T-helper 2 cell treated with Interferon-gamma antibody and Interleukin-4, amounts not matched to agents 5 μg/mL and 100 μg/mL, for 36 hours (primary cell): ENCODE measurements at regions not wholly inside any gene's neighbourhood (a gene's known extent, or its start where the extent isn't known, plus 50 kb on each side); places are given as distances from the start of the nearest gene placed in this dataset.

Source experiments
- DNase-seq: peaks from one replicate; pipeline ENCODE4 v3.0.0; 2021; ENCODE audit warnings: low spot score
- H3K27ac Mint-ChIP-seq: one replicate; pipeline ENCODE4 v1.8.0; 2021; ENCODE audit warnings: mild to moderate bottlenecking, mixed read lengths
- H3K27me3 Mint-ChIP-seq: one replicate; pipeline ENCODE4 v1.8.0; 2021; ENCODE audit warnings: low read depth, mixed read lengths
- H3K36me3 Mint-ChIP-seq: one replicate; pipeline ENCODE4 v1.8.0; 2021; ENCODE audit warnings: low read depth, mixed read lengths
- H3K4me1 Mint-ChIP-seq: one replicate; pipeline ENCODE4 v1.8.0; 2021; ENCODE audit warnings: low read depth, mixed read lengths
- H3K4me3 Mint-ChIP-seq: one replicate; pipeline ENCODE4 v1.8.0; 2022; ENCODE audit warnings: mild to moderate bottlenecking, moderate library complexity, mixed read lengths
- H3K9me3 Mint-ChIP-seq: one replicate; pipeline ENCODE4 v1.8.0; 2021; ENCODE audit warnings: mixed read lengths

- H3K4me1 Mint-ChIP-seq = no peaks in the 10 kb centered on the region
- no peaks in the 10 kb centered on the region for H3K9me3 Mint-ChIP-seq
- H3K27me3 Mint-ChIP-seq = no peaks in the 10 kb centered on the region
- no peaks in the 10 kb centered on the region for H3K36me3 Mint-ChIP-seq
- H3K4me3 Mint-ChIP-seq = no peak overlapping the region
- DNase-seq = no peak
- no peak overlapping the region for H3K27ac Mint-ChIP-seq
Observed at GRCh38 chrX:39961441-39961840, 136.3 kb downstream of the BCOR start.

- Mint-ChIP-seq H3K36me3 (no peaks in the 10 kb centered on the region), H3K4me3 (no peak overlapping the region), H3K9me3 (no peaks in the 10 kb centered on the region), H3K4me1 (peaks cover 16% of the 10 kb centered on the region), H3K27ac (no peak overlapping the region), H3K27me3 (no peaks in the 10 kb centered on the region)
- DNase-seq = no peak
Observed at GRCh38 chrX:39965051-39965573, 132.6 kb downstream of the BCOR start.

GRCh38 chrX:39966176-39966575 lies 131.6 kb downstream of the BCOR start:
- Mint-ChIP-seq H3K36me3 (peaks cover 2% of the 10 kb centered on the region), H3K27ac (no peak overlapping the region), H3K27me3 (no peaks in the 10 kb centered on the region), H3K4me1 (peaks cover 20% of the 10 kb centered on the region), H3K9me3 (peaks cover 3% of the 10 kb centered on the region), H3K4me3 (no peak overlapping the region)
- no peak for DNase-seq

- peaks cover 7% of the 10 kb centered on the region for H3K9me3 Mint-ChIP-seq
- DNase-seq = no peak
- peaks cover 3% of the 10 kb centered on the region for H3K36me3 Mint-ChIP-seq
- H3K27me3 Mint-ChIP-seq = no peaks in the 10 kb centered on the region
- H3K4me1 Mint-ChIP-seq = peaks cover 20% of the 10 kb centered on the region
- no peak overlapping the region for H3K4me3 Mint-ChIP-seq
- no peak overlapping the region for H3K27ac Mint-ChIP-seq
Observed at GRCh38 chrX:39967348-39967747, 130.4 kb downstream of the BCOR start.

- Mint-ChIP-seq H3K9me3 (peaks cover 7% of the 10 kb centered on the region), H3K27ac (peak overlapping the region; percentile 60), H3K36me3 (peaks cover 3% of the 10 kb centered on the region), H3K4me3 (peak overlapping the region; percentile 24), H3K4me1 (peaks cover 20% of the 10 kb centered on the region), H3K27me3 (no peaks in the 10 kb centered on the region)
- DNase-seq = peak; percentile 3
Observed at GRCh38 chrX:39969099-39969818, 128.5 kb downstream of the BCOR start.

- Mint-ChIP-seq H3K27ac (no peak overlapping the region), H3K27me3 (no peaks in the 10 kb centered on the region), H3K9me3 (peaks cover 7% of the 10 kb centered on the region)
Observed at GRCh38 chrX:39969819-39970504, 127.8 kb downstream of the BCOR start.

GRCh38 chrX:39971760-39972159 lies 126.0 kb downstream of the BCOR start:
- H3K9me3 Mint-ChIP-seq = peaks cover 7% of the 10 kb centered on the region
- no peak overlapping the region for H3K27ac Mint-ChIP-seq
- H3K27me3 Mint-ChIP-seq = no peaks in the 10 kb centered on the region
- no peak for DNase-seq
- H3K4me3 Mint-ChIP-seq = no peak overlapping the region
- H3K4me1 Mint-ChIP-seq = peaks cover 20% of the 10 kb centered on the region
- H3K36me3 Mint-ChIP-seq = peaks cover 3% of the 10 kb centered on the region

More at GRCh38 chrX:39969819-39970504, 127.8 kb downstream of the BCOR start:
- Mint-ChIP-seq H3K4me3 (no peak overlapping the region), H3K36me3 (peaks cover 3% of the 10 kb centered on the region), H3K4me1 (peaks cover 20% of the 10 kb centered on the region)
- DNase-seq = no peak

GRCh38 chrX:39972340-39972739 lies 125.4 kb downstream of the BCOR start:
- Mint-ChIP-seq H3K36me3 (peaks cover 3% of the 10 kb centered on the region), H3K4me1 (peaks cover 19% of the 10 kb centered on the region), H3K9me3 (peaks cover 7% of the 10 kb centered on the region), H3K4me3 (no peak overlapping the region), H3K27me3 (no peaks in the 10 kb centered on the region), H3K27ac (no peak overlapping the region)
- DNase-seq = no peak

GRCh38 chrX:39973810-39974209 lies 123.9 kb downstream of the BCOR start:
- Mint-ChIP-seq H3K4me1 (peaks cover 19% of the 10 kb centered on the region), H3K27me3 (no peaks in the 10 kb centered on the region), H3K36me3 (peaks cover 3% of the 10 kb centered on the region), H3K27ac (no peak overlapping the region), H3K4me3 (no peak overlapping the region), H3K9me3 (peaks cover 7% of the 10 kb centered on the region)
- DNase-seq = no peak

GRCh38 chrX:39974270-39974669 lies 123.5 kb downstream of the BCOR start:
- H3K27ac Mint-ChIP-seq = no peak overlapping the region
- no peak overlapping the region for H3K4me3 Mint-ChIP-seq
- peaks cover 3% of the 10 kb centered on the region for H3K36me3 Mint-ChIP-seq
- no peaks in the 10 kb centered on the region for H3K27me3 Mint-ChIP-seq
- no peak for DNase-seq
- H3K9me3 Mint-ChIP-seq = peaks cover 7% of the 10 kb centered on the region
- H3K4me1 Mint-ChIP-seq = peaks cover 14% of the 10 kb centered on the region

GRCh38 chrX:39975101-39975925 lies 122.4 kb downstream of the BCOR start:
- peaks cover 7% of the 10 kb centered on the region for H3K4me1 Mint-ChIP-seq
- no peak for DNase-seq
- H3K27ac Mint-ChIP-seq = no peak overlapping the region
- H3K27me3 Mint-ChIP-seq = no peaks in the 10 kb centered on the region
- peaks cover 3% of the 10 kb centered on the region for H3K36me3 Mint-ChIP-seq
- H3K9me3 Mint-ChIP-seq = peaks cover 7% of the 10 kb centered on the region
- H3K4me3 Mint-ChIP-seq = no peak overlapping the region

GRCh38 chrX:39981946-39982345 lies 115.8 kb downstream of the BCOR start:
- H3K4me3 Mint-ChIP-seq = no peak overlapping the region
- no peaks in the 10 kb centered on the region for H3K36me3 Mint-ChIP-seq
- H3K27me3 Mint-ChIP-seq = no peaks in the 10 kb centered on the region
- H3K4me1 Mint-ChIP-seq = peaks cover 5% of the 10 kb centered on the region
- no peaks in the 10 kb centered on the region for H3K9me3 Mint-ChIP-seq
- no peak for DNase-seq
- H3K27ac Mint-ChIP-seq = no peak overlapping the region

- H3K27ac Mint-ChIP-seq = no peak overlapping the region
Observed at GRCh38 chrX:39982948-39983347, 114.8 kb downstream of the BCOR start.

GRCh38 chrX:39983715-39984114 lies 114.0 kb downstream of the BCOR start:
- Mint-ChIP-seq H3K9me3 (no peaks in the 10 kb centered on the region), H3K27me3 (no peaks in the 10 kb centered on the region), H3K27ac (no peak overlapping the region), H3K4me3 (no peak overlapping the region), H3K4me1 (no peaks in the 10 kb centered on the region), H3K36me3 (no peaks in the 10 kb centered on the region)
- DNase-seq = no peak

More at GRCh38 chrX:39982948-39983347, 114.8 kb downstream of the BCOR start:
- Mint-ChIP-seq H3K27me3 (no peaks in the 10 kb centered on the region), H3K4me3 (no peak overlapping the region), H3K4me1 (peaks cover 3% of the 10 kb centered on the region), H3K36me3 (no peaks in the 10 kb centered on the region), H3K9me3 (no peaks in the 10 kb centered on the region)
- DNase-seq = no peak
